ENCODE measurements at regions not wholly inside any gene's neighbourhood (a gene's known extent, or its start where the extent isn't known, plus 50 kb on each side); places are given as distances from the start of the nearest gene placed in this dataset.

DNA sequence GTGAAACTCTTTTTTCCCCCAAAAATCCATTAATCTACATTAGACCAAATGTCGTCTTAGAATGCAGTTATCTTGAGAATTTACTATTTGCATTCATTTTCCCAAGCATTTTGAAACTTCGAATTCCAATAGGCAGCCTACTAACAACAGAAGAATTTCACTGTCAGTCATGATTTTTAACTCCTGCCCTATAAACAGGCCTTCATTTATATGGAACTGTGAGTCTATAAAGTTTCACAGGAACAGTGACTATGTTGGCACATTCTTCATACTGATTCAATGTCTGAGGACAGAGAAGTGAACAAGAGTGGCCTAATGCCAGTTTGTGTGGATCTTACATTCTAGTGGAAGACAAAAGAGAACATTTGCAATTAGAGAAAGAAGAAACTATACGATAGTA is 198.0 kb downstream of the PCDH17 start:
- Mint-ChIP-seq H3K27ac (no peak overlapping the region), H3K36me3 (ENCODE audit: insufficient read depth in 1 of 3, low read depth in 3 of 3) (no peaks in the 10 kb centered on the region), H3K27me3 (ENCODE audit: low read depth) (no peaks in the 10 kb centered on the region), H3K9me3 (no peaks in the 10 kb centered on the region), H3K4me3 (no peak overlapping the region), H3K4me1 (no peaks in the 10 kb centered on the region)
- Histone ChIP-seq H3K4me2 (ENCODE audit: insufficient read depth, insufficient read length, low read length) (no peak overlapping the region), H2BK15ac (ENCODE audit: low read depth, low read length) (no peak overlapping the region), H3K27me3 (ENCODE audit: insufficient read depth, low read length) (no peaks in the 10 kb centered on the region), H3K79me1 (ENCODE audit: insufficient read depth, low read depth, low read length, poor library complexity, severe bottlenecking) (no peaks in the 10 kb centered on the region), H4K91ac (ENCODE audit: insufficient read length, low read depth, low read length) (no peak overlapping the region), H2BK5ac (ENCODE audit: insufficient read length, low read length) (no peak overlapping the region), H3K23me2 (ENCODE audit: insufficient read length, low read depth, low read length, poor library complexity, severe bottlenecking) (no peaks in the 10 kb centered on the region), H3K23ac (ENCODE audit: insufficient read length, low read depth, low read length) (no peak overlapping the region), H3K56ac (ENCODE audit: insufficient read length, low read depth, low read length) (no peak overlapping the region), H3K9ac (ENCODE audit: extremely low read depth, insufficient read length, low read length) (no peak overlapping the region), H2BK12ac (ENCODE audit: insufficient read length, low read depth, low read length) (no peak overlapping the region), H4K20me1 (ENCODE audit: control insufficient read depth, insufficient read depth, insufficient read length) (no peaks in the 10 kb centered on the region), H3T11ph (ENCODE audit: low read length) (no peak overlapping the region), H4K8ac (replicated peaks; ENCODE audit: insufficient read length, low read depth, low read length) (no peak overlapping the region), H2BK20ac (ENCODE audit: low read depth, low read length, poor library complexity, severe bottlenecking) (no peak overlapping the region), H2AK5ac (ENCODE audit: insufficient read length, low read length) (no peak overlapping the region), H3K9me3 (ENCODE audit: control insufficient read depth, low read depth, low read length) (no peaks in the 10 kb centered on the region), H2BK120ac (ENCODE audit: low read depth, low read length, poor library complexity, severe bottlenecking) (no peak overlapping the region), H3K14ac (ENCODE audit: insufficient read depth, low read length) (no peak overlapping the region), H4K5ac (ENCODE audit: insufficient read length, low read depth, low read length) (no peak overlapping the region), H3K4me1 (ENCODE audit: insufficient read depth, low read length) (no peaks in the 10 kb centered on the region), H3K79me2 (ENCODE audit: insufficient read depth, low read length) (no peaks in the 10 kb centered on the region), H3K4ac (ENCODE audit: low read depth, low read length) (no peak overlapping the region), H3K18ac (ENCODE audit: insufficient read length, low read depth, low read length) (no peak overlapping the region), H3K27ac (ENCODE audit: insufficient read length, low read depth, low read length) (no peak overlapping the region), H2AFZ (ENCODE audit: low read length) (no peak overlapping the region)
- TF ChIP-seq, protein P1, sequence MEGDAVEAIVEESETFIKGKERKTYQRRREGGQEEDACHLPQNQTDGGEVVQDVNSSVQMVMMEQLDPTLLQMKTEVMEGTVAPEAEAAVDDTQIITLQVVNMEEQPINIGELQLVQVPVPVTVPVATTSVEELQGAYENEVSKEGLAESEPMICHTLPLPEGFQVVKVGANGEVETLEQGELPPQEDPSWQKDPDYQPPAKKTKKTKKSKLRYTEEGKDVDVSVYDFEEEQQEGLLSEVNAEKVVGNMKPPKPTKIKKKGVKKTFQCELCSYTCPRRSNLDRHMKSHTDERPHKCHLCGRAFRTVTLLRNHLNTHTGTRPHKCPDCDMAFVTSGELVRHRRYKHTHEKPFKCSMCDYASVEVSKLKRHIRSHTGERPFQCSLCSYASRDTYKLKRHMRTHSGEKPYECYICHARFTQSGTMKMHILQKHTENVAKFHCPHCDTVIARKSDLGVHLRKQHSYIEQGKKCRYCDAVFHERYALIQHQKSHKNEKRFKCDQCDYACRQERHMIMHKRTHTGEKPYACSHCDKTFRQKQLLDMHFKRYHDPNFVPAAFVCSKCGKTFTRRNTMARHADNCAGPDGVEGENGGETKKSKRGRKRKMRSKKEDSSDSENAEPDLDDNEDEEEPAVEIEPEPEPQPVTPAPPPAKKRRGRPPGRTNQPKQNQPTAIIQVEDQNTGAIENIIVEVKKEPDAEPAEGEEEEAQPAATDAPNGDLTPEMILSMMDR (conservative IDR thresholded peaks at IDR 0.05): no peak
- WGBS (ENCODE audit: extremely low coverage, insufficient read length, low lambda C conversion rate): no CpG with 5 or more reads among the region's 3 CpGs
- no peak for DNase-seq
